Retinal pigment epithelial cell (primary cell): ENCODE measurements at regions not wholly inside any gene's neighbourhood (a gene's known extent, or its start where the extent isn't known, plus 50 kb on each side); places are given as distances from the start of the nearest gene placed in this dataset.

Experiments used
- DNase-seq: peaks from one replicate; pipeline ENCODE4 v3.0.0-alpha.2; 2010; ENCODE audit warnings: low read depth
- H3K4me3 ChIP-seq: 2 replicates; pipeline ENCODE4 v1.5.1; 2011; ENCODE audit warnings: mild to moderate bottlenecking, low read length, control low read depth, moderate library complexity
- TF ChIP-seq, protein P1 (sequence below): conservative IDR thresholded peaks from 2 replicates; pipeline ENCODE4 v1.5.1; 2011; ENCODE audit warnings: low read depth, low read length, control low read depth, inconsistent platforms

DNA sequence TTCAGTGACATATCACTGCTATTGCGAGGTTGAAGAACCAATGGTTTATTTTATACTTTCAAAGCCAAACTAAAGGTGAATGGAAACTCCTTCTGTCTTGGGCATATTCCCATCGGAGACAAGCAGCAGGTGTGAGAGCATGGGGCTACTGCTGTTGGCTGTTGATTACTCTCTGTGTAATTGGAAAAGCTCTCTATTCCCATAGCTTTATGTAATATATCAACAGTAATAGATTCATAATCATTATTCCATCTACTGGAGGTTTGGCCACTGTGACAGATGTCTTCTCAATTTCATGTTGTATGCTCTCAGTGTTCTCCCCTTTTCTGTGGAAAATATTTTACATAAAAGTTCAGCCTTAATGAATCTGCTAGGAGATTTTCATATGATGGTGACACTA, 352.0 kb downstream of the BTG1 start:
- H3K4me3 ChIP-seq = no peak overlapping the region
- no peak for DNase-seq
- TF ChIP-seq, protein P1, sequence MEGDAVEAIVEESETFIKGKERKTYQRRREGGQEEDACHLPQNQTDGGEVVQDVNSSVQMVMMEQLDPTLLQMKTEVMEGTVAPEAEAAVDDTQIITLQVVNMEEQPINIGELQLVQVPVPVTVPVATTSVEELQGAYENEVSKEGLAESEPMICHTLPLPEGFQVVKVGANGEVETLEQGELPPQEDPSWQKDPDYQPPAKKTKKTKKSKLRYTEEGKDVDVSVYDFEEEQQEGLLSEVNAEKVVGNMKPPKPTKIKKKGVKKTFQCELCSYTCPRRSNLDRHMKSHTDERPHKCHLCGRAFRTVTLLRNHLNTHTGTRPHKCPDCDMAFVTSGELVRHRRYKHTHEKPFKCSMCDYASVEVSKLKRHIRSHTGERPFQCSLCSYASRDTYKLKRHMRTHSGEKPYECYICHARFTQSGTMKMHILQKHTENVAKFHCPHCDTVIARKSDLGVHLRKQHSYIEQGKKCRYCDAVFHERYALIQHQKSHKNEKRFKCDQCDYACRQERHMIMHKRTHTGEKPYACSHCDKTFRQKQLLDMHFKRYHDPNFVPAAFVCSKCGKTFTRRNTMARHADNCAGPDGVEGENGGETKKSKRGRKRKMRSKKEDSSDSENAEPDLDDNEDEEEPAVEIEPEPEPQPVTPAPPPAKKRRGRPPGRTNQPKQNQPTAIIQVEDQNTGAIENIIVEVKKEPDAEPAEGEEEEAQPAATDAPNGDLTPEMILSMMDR = no peak

GRCh38 chr12:91792597-91792996, 353.0 kb downstream of the BTG1 start:
- H3K4me3 ChIP-seq = no peak overlapping the region
- DNase-seq = no peak
- TF ChIP-seq, protein P1 = no peak

- H3K4me3 ChIP-seq = no peak overlapping the region
- DNase-seq = no peak
- TF ChIP-seq, protein P1 = no peak
These were observed 359.0 kb downstream of the BTG1 start for GRCh38 chr12:91786499-91787272.

GRCh38 chr12:91785655-91786498, 359.8 kb downstream of the BTG1 start:
- H3K4me3 ChIP-seq = no peak overlapping the region

DNA sequence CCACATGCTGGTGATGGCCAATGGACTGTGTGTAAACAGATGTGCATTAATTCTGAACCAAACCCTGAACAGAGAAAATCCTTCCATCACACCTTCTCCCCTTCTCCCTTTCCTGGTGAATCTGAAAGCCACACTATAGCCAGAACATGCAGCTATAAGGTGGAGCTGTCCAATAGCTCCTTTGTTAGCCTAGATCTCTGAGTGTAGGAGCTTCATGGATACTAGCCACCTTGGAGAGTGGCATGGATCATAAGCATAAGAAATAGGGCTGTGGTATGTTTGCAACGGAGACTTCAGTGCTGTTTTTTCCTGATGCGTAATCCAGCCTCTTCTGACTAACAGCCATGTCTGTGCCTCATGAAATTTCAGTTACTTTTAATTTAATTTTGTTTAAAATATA, 364.5 kb downstream of the BTG1 start:
- no peak for DNase-seq
- no peak overlapping the region for H3K4me3 ChIP-seq
- TF ChIP-seq, protein P1 = no peak

More at GRCh38 chr12:91785655-91786498, 359.8 kb downstream of the BTG1 start:
- peak; percentile 54 for DNase-seq
- TF ChIP-seq, protein P1 = no peak

- H3K4me3 ChIP-seq = no peak overlapping the region
- DNase-seq = peak; percentile 70
- TF ChIP-seq, protein P1 = no peak
These were observed 366.7 kb downstream of the BTG1 start for GRCh38 chr12:91778938-91779400.
